Body of pancreas (tissue), 4 donors: ENCODE measurements at regions not wholly inside any gene's neighbourhood (a gene's known extent, or its start where the extent isn't known, plus 50 kb on each side); places are given as distances from the start of the nearest gene placed in this dataset.

Experiments
- POLR2A ChIP-seq, 3 donors: fragments of 450-650 bp; IDR thresholded peaks; one replicate each; pipeline ENCODE4 v1.6.1; 2016; ENCODE audit warnings: antibody characterized with exemption in 3 of 3, mild to moderate bottlenecking in 2 of 3
- TF ChIP-seq, protein P1 (sequence below), 7 experiments: fragments of 450-650 bp in 4 of 7; fragments of 200-600 bp in 3 of 7; sonication (generic) in 3 of 7; IDR thresholded peaks; one replicate each; pipeline ENCODE4 v1.5.1; 2016 to 2019; ENCODE audit warnings: antibody characterized with exemption in 7 of 7

DNA sequence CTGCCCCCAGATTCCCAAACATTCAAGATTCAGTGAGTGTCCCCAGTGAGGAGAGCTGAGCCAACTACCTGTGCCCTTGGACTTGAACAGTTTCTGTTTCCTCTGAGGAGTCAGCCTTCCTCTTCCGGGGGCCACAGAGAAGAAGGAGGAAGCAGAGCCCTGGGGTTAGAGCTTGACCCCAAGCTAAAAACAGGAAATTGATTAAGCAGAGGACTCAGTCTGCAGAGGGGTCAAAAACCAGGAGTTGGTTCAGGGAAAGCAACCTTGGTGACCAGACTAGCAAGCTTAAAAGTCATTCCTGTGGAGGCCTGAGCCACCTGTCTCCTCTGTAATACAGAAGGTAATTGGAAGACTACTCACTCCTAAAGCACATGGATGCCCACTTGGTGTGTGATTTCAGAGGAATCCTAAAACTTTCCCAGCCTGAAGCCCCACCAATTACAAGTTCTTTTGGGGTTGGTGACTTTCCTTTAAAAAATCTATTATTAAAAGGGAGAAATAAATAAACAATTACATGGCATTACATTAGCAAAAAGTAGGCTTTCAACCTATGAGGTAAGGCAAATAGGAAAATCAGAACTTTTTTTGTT is 64.2 kb upstream of the SELENOP start:
- no peak for TF ChIP-seq POLR2A (IDR thresholded peaks at IDR 0.05)
- TF ChIP-seq, protein P1, sequence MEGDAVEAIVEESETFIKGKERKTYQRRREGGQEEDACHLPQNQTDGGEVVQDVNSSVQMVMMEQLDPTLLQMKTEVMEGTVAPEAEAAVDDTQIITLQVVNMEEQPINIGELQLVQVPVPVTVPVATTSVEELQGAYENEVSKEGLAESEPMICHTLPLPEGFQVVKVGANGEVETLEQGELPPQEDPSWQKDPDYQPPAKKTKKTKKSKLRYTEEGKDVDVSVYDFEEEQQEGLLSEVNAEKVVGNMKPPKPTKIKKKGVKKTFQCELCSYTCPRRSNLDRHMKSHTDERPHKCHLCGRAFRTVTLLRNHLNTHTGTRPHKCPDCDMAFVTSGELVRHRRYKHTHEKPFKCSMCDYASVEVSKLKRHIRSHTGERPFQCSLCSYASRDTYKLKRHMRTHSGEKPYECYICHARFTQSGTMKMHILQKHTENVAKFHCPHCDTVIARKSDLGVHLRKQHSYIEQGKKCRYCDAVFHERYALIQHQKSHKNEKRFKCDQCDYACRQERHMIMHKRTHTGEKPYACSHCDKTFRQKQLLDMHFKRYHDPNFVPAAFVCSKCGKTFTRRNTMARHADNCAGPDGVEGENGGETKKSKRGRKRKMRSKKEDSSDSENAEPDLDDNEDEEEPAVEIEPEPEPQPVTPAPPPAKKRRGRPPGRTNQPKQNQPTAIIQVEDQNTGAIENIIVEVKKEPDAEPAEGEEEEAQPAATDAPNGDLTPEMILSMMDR (IDR thresholded peaks at IDR 0.05): no peak
